HepG2 (cell line): ENCODE measurements at regions not wholly inside any gene's neighbourhood (a gene's known extent, or its start where the extent isn't known, plus 50 kb on each side); places are given as distances from the start of the nearest gene placed in this dataset.

Experiments used
- ATAC-seq: fragments of 200-7000 bp; cut with Tn5 transposase; 3 replicates; pipeline ENCODE4 v1.9.1; 2020; ENCODE audit warnings: mild to moderate bottlenecking, moderate library complexity
- BruUV-seq: library from RNA; stranded (reverse); fragments of 400-500 nt; replicated peaks from 2 replicates; lab custom pipeline; 2021; lab: Mats Ljungman, UMichigan
- CTCF ChIA-PET: fragments of 300-600 bp; formaldehyde crosslinking; extraction: SDS; loops from one replicate; lab custom pipeline; 2021; ENCODE audit warnings: low total read pairs, inconsistent platforms, low intra/inter-chr PET ratio; lab: Yijun Ruan, JAX
- POLR2A ChIA-PET: fragments of 350-600 bp; sonication (Branson Sonifier 250); formaldehyde crosslinking; loops from one replicate; lab custom pipeline; 2020; ENCODE audit warnings: antibody characterized with exemption, inconsistent platforms; lab: Yijun Ruan, JAX
- DNase-seq: peaks from one replicate; pipeline ENCODE4 v3.0.0-alpha.2; 2015; ENCODE audit warnings: low spot score
- FAIRE-seq: peaks from 3 replicates; lab custom pipeline; 2011; peaks lifted over from hg19 to GRCh38; lab: Jason Lieb, UNC
- H2AFZ ChIP-seq: one replicate; pipeline ENCODE4 v1.6.1; 2011; ENCODE audit warnings: low read length, inconsistent platforms
- H3K27ac ChIP-seq: fragments of 300-600 bp; 3 replicates; pipeline ENCODE4 v1.8.0; 2011; ENCODE audit warnings: mixed run types, mild to moderate bottlenecking, mixed read lengths, low read length, inconsistent platforms; ENCODE audit not compliant: insufficient read depth; ENCODE audit errors: extremely low read length
- H3K27me3 ChIP-seq, 2 experiments: fragments of 200-600 bp in 1 of 2; 2 replicates in 1 of 2; 3 replicates in 1 of 2; pipeline versions ENCODE4 v1.6.0 to v1.8.0; 2011; ENCODE audit warnings: low read length in 2 of 2, mild to moderate bottlenecking in 2 of 2, moderate library complexity in 2 of 2, inconsistent platforms in 1 of 2; ENCODE audit not compliant: insufficient read depth in 2 of 2, control insufficient read depth in 1 of 2
- H3K36me3 ChIP-seq, 2 experiments: fragments of 200-600 bp in 1 of 2; replicated peaks in 1 of 2; 2 replicates in 1 of 2; 3 replicates in 1 of 2; pipeline versions ENCODE4 v1.5.1 to v1.8.0; 2011; ENCODE audit warnings: low read length in 2 of 2, inconsistent platforms in 1 of 2; ENCODE audit not compliant: insufficient read depth in 2 of 2, control insufficient read depth in 1 of 2
- H3K4me1 ChIP-seq: 2 replicates; pipeline ENCODE4 v1.5.1; 2012; ENCODE audit warnings: low read length, inconsistent platforms; ENCODE audit not compliant: insufficient read depth
- H3K4me2 ChIP-seq: 2 replicates; pipeline ENCODE4 v1.6.0; 2011; ENCODE audit warnings: low read depth, low read length, inconsistent platforms
- H3K4me3 ChIP-seq, 3 experiments: fragments of 200-600 bp in 1 of 3; sonication (generic), shearing (Covaris generic) in 1 of 3; replicated peaks in 1 of 3; 2 replicates each; pipeline ENCODE4 v1.5.1; 2011 to 2016; ENCODE audit warnings: low read length in 3 of 3, inconsistent platforms in 2 of 3, low read depth in 2 of 3, mild to moderate bottlenecking in 2 of 3, control low read depth in 1 of 3, mixed read lengths in 1 of 3; ENCODE audit not compliant: insufficient read depth in 1 of 3
- H3K79me2 ChIP-seq: one replicate; pipeline ENCODE4 v1.6.1; 2011; ENCODE audit warnings: low read length, inconsistent platforms; ENCODE audit not compliant: insufficient read depth
- H3K9ac ChIP-seq: 2 replicates; pipeline ENCODE4 v1.6.0; 2011; ENCODE audit warnings: mild to moderate bottlenecking, low read depth, low read length, inconsistent platforms; ENCODE audit not compliant: insufficient read depth
- H3K9me3 ChIP-seq: 2 replicates; pipeline ENCODE4 v1.5.1; 2012; ENCODE audit warnings: mild to moderate bottlenecking, low read length
- H4K20me1 ChIP-seq: 2 replicates; pipeline ENCODE4 v1.6.0; 2011; ENCODE audit warnings: inconsistent platforms, mild to moderate bottlenecking, low read length, moderate library complexity; ENCODE audit not compliant: insufficient read depth
- ATF7-NPFF ChIP-seq: sonication (generic); formaldehyde crosslinking; IDR thresholded peaks from 2 replicates; pipeline ENCODE4 v1.8.1; 2023; ENCODE audit warnings: mild to moderate bottlenecking, low read depth, missing genetic modification reagents, moderate library complexity
- CHD2 ChIP-seq: IDR thresholded peaks from 2 replicates; pipeline ENCODE4 v1.6.1; 2011; ENCODE audit warnings: low read depth, low read length, improper control_type of control experiment
- HNF4A ChIP-seq: sonication (generic); formaldehyde crosslinking; IDR thresholded peaks from 2 replicates; pipeline ENCODE4 v1.4.0; 2020; ENCODE audit warnings: missing genetic modification reagents
- KDM3A ChIP-seq: IDR thresholded peaks from 2 replicates; pipeline ENCODE4 v1.6.1; 2018; ENCODE audit warnings: low read depth, missing compliant biosample characterization
- NFIC ChIP-seq: IDR thresholded peaks from 2 replicates; pipeline ENCODE4 v1.6.1; 2012; ENCODE audit warnings: mild to moderate bottlenecking, low read length, inconsistent platforms
- POLR2AphosphoS5 ChIP-seq: IDR thresholded peaks from 2 replicates; pipeline ENCODE4 v1.6.1; 2012; ENCODE audit warnings: low read depth, low read length
- ZNF451 ChIP-seq: sonication (generic); formaldehyde crosslinking; IDR thresholded peaks from 2 replicates; pipeline ENCODE4 v1.5.0; 2020; ENCODE audit warnings: mild to moderate bottlenecking, missing genetic modification reagents
- ZNF670 ChIP-seq: sonication (generic); formaldehyde crosslinking; IDR thresholded peaks from 2 replicates; pipeline ENCODE4 v1.8.0; 2022; ENCODE audit warnings: mild to moderate bottlenecking, missing genetic modification reagents, borderline replicate concordance
- WGBS: methylation state at CpG from one replicate; pipeline ENCODE4 v1.1.6; 2017; ENCODE audit warnings: low lambda C conversion rate; 5-methylcytosine and 5-hydroxymethylcytosine counted together
- in situ Hi-C: cut with HindIII; loops from 2 replicates; pipeline ENCODE4 v1.10.0; 2017; ENCODE audit warnings: low pct_unique_long_range_greater_than_20kb; ENCODE audit not compliant: extremely low pct_ligation_motif_present
- intact Hi-C: fragments of 100-400 bp; cut with micrococcal nuclease; formaldehyde crosslinking; loops from one replicate; pipeline ENCODE4 v1.10.0; 2022; ENCODE audit not compliant: unreplicated experiment
- TF ChIP-seq, protein P1 (sequence below): sonication (generic); formaldehyde crosslinking; IDR thresholded peaks from 2 replicates; pipeline ENCODE4 v1.5.1; 2020; ENCODE audit warnings: mild to moderate bottlenecking, missing genetic modification reagents, borderline replicate concordance
- TF ChIP-seq, protein P2 (sequence below): sonication (generic); formaldehyde crosslinking; IDR thresholded peaks from 2 replicates; pipeline ENCODE4 v1.4.0; 2020; ENCODE audit warnings: missing genetic modification reagents

DNA sequence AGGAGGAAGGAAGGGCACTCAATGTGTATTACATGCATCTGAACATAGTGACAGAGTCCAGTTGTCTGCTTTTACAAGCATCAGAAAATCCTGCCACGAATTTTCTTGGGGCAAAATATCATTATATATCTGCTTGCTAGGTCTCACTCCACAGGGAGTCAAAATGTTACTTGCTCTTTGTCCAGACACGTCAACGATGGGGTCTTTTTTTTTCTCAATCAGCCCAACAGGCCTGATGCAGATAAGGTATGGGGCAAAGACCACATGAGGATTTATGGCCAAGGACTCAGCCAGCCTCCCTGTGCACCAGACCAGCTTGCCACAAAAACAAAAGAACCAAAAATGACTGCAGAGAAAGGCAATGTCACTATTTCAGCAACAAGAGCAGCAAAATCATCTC is 323.4 kb upstream of the PKDCC start:
- DNase-seq (no peak), ATAC-seq (no peak), FAIRE-seq (no peak)
- H4K20me1 ChIP-seq: no peaks in the 10 kb centered on the region
- WGBS: 2% methylated on average over 3 of the region's 3 CpGs
- intact Hi-C loops: no loop called here
- no peak for TF ChIP-seq ZNF451
- peak; percentile 44; the same call in 1 of the 2 replicates for TF ChIP-seq HNF4A (CRISPR knock-in tag)
- no TSS peak for BruUV-seq
- in situ Hi-C loops: no loop called here
- H3K36me3 ChIP-seq: no peaks in the 10 kb centered on the region
- H3K27me3 ChIP-seq: no peaks in the 10 kb centered on the region
- no peak overlapping the region for H3K27ac ChIP-seq
- no peaks in the 10 kb centered on the region for H3K9me3 ChIP-seq
- H2AFZ ChIP-seq: no peak overlapping the region
- peaks cover 21% of the 10 kb centered on the region for H3K4me1 ChIP-seq
- H3K4me2 ChIP-seq: no peak overlapping the region
- POLR2A ChIA-PET: no interaction called here
- no peaks in the 10 kb centered on the region for H3K79me2 ChIP-seq
- no peak overlapping the region for H3K4me3 ChIP-seq
- CTCF ChIA-PET: no interaction called here
- H3K9ac ChIP-seq: no peak overlapping the region

DNA sequence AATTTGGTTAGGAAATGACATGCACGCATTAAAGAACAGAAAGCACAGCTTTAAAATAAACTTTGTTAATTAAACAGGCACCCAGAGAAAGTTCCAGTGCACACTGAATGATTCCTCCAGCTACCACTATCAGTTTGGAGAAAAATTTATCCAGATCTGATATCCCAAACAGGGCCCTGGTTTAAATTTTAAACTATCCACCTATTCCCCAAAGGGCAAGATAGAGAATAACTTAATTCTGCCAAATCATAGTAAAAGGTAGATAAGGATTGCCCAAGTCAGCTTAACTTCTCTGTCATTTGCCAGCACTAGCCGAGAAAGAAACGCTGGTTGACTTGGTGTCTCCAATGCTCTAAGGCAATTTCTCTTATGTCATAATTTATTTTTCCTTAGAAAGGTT is 321.9 kb upstream of the PKDCC start:
- intact Hi-C loops: no loop called here
- Histone ChIP-seq H2AFZ (no peak overlapping the region), H3K4me2 (no peak overlapping the region), H3K79me2 (no peaks in the 10 kb centered on the region), H3K9ac (no peak overlapping the region), H3K27ac (no peak overlapping the region), H4K20me1 (no peaks in the 10 kb centered on the region), H3K27me3 (no peaks in the 10 kb centered on the region), H3K4me3 (no peak overlapping the region), H3K9me3 (no peaks in the 10 kb centered on the region), H3K36me3 (no peaks in the 10 kb centered on the region), H3K4me1 (peaks cover 29% of the 10 kb centered on the region)
- DNase-seq (no peak), ATAC-seq (no peak), FAIRE-seq (no peak)
- 55% methylated on average over 3 of the region's 3 CpGs for WGBS
- ChIA-PET POLR2A (no interaction called here), CTCF (no interaction called here)
- in situ Hi-C loops: no loop called here
- BruUV-seq: no TSS peak
- TF ChIP-seq, protein P1, sequence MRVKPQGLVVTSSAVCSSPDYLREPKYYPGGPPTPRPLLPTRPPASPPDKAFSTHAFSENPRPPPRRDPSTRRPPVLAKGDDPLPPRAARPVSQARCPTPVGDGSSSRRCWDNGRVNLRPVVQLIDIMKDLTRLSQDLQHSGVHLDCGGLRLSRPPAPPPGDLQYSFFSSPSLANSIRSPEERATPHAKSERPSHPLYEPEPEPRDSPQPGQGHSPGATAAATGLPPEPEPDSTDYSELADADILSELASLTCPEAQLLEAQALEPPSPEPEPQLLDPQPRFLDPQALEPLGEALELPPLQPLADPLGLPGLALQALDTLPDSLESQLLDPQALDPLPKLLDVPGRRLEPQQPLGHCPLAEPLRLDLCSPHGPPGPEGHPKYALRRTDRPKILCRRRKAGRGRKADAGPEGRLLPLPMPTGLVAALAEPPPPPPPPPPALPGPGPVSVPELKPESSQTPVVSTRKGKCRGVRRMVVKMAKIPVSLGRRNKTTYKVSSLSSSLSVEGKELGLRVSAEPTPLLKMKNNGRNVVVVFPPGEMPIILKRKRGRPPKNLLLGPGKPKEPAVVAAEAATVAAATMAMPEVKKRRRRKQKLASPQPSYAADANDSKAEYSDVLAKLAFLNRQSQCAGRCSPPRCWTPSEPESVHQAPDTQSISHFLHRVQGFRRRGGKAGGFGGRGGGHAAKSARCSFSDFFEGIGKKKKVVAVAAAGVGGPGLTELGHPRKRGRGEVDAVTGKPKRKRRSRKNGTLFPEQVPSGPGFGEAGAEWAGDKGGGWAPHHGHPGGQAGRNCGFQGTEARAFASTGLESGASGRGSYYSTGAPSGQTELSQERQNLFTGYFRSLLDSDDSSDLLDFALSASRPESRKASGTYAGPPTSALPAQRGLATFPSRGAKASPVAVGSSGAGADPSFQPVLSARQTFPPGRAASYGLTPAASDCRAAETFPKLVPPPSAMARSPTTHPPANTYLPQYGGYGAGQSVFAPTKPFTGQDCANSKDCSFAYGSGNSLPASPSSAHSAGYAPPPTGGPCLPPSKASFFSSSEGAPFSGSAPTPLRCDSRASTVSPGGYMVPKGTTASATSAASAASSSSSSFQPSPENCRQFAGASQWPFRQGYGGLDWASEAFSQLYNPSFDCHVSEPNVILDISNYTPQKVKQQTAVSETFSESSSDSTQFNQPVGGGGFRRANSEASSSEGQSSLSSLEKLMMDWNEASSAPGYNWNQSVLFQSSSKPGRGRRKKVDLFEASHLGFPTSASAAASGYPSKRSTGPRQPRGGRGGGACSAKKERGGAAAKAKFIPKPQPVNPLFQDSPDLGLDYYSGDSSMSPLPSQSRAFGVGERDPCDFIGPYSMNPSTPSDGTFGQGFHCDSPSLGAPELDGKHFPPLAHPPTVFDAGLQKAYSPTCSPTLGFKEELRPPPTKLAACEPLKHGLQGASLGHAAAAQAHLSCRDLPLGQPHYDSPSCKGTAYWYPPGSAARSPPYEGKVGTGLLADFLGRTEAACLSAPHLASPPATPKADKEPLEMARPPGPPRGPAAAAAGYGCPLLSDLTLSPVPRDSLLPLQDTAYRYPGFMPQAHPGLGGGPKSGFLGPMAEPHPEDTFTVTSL: no peak
- TF ChIP-seq ATF7-NPFF (CRISPR knock-in tag): no peak
- no peak for TF ChIP-seq CHD2
- TF ChIP-seq POLR2AphosphoS5: no peak
- TF ChIP-seq, protein P2, sequence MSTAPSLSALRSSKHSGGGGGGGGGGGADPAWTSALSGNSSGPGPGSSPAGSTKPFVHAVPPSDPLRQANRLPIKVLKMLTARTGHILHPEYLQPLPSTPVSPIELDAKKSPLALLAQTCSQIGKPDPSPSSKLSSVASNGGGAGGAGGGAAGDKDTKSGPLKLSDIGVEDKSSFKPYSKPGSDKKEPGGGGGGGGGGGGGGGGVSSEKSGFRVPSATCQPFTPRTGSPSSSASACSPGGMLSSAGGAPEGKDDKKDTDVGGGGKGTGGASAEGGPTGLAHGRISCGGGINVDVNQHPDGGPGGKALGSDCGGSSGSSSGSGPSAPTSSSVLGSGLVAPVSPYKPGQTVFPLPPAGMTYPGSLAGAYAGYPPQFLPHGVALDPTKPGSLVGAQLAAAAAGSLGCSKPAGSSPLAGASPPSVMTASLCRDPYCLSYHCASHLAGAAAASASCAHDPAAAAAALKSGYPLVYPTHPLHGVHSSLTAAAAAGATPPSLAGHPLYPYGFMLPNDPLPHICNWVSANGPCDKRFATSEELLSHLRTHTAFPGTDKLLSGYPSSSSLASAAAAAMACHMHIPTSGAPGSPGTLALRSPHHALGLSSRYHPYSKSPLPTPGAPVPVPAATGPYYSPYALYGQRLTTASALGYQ: no peak
- TF ChIP-seq ZNF670 (CRISPR knock-in tag): no peak
- TF ChIP-seq KDM3A: no peak
- TF ChIP-seq NFIC: no peak
